ENCODE measurements at regions not wholly inside any gene's neighbourhood (a gene's known extent, or its start where the extent isn't known, plus 50 kb on each side); places are given as distances from the start of the nearest gene placed in this dataset.

DNA sequence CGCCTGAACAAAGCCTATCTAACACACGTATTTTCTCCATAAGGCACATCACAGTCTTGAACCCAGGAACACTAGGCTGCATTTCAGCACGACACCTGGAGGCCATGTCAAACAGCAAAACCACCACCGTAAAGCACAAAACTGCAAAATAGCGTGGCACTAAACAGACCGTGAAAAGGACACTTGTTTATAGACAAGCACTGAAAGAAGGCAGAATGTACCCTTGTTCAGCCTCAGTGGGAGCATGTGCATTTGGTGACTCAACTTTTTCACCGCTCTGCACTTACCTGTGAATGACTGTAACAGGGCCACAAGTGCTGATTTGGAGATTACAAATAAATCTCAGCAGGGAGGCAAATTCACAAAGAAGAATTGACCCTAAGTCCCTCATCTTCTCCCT lies 80.8 kb downstream of the ISG20 start:
- no peaks in the 10 kb centered on the region for H3K9me3 ChIP-seq
- H3K27me3 ChIP-seq, result no peaks in the 10 kb centered on the region
- intact Hi-C loops (cut with DNase I), result no loop called here
- H3K4me3 ChIP-seq, result no peak overlapping the region
- FAIRE-seq, result no peak
- 89 to 91% methylated on average over 7 of the region's 7 CpGs for WGBS, 2 donors
- TF ChIP-seq CTCF (IDR thresholded peaks at IDR 0.05), result no peak
- H3K27ac ChIP-seq, result no peak overlapping the region
- no peak for ATAC-seq
- H3K4me1 ChIP-seq, result no peaks in the 10 kb centered on the region
- H3K36me3 ChIP-seq, result no peaks in the 10 kb centered on the region
- no peak for DNase-seq

DNA sequence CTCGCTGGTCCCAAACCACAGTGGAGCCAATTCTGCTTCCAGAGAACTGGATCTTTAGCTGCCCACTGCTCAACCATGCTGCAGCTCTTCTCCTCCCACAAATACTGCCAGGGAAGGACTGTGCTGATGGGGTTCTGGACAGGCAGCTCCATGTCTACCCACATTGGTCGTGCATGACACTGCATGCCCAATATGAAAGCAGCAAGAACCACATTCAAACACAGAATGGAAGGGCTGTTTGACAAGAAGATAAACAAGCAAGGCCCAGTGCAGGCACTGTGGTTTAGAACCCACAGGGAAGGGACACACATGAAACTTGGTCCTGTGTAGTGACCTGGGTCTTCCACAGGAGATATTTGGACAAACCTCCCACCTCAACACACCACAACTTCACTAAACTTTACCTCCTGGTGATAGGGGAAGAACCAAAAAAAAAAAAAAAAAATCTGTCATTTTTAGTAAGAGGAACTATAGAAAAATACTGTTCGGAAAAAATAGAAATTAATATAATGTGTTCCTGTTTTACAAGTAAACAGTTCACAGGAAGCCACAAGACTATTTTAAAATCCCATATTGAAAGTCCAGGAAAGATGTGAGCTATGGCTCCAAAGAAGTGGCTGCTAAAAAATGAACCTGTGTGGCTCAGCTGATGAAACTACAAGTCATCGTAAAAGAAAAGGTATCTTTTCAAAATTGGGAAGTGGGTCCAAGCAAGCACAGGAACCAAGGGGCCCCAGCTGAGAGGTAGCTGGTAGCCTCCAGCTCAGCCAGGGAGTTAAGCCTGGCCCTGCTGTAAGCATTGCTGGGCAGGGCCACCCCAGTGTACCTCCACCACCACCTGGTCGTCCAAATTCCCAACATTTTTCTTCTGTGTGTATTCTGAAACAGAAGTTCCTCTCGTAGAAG lies 77.7 kb upstream of the ACAN start:
- WGBS, 2 donors, result 53 to 58% methylated on average over 6 of the region's 6 CpGs
- Histone ChIP-seq H3K9me3 (no peaks in the 10 kb centered on the region), H3K27ac (no peak overlapping the region), H3K4me1 (no peaks in the 10 kb centered on the region), H3K36me3 (no peaks in the 10 kb centered on the region), H3K4me3 (no peak overlapping the region), H3K27me3 (no peaks in the 10 kb centered on the region)
- DNase-seq (no peak), FAIRE-seq (no peak), ATAC-seq (no peak)
- TF ChIP-seq CTCF (IDR thresholded peaks at IDR 0.05), result no peak
- intact Hi-C loops (cut with DNase I), result no loop called here

DNA sequence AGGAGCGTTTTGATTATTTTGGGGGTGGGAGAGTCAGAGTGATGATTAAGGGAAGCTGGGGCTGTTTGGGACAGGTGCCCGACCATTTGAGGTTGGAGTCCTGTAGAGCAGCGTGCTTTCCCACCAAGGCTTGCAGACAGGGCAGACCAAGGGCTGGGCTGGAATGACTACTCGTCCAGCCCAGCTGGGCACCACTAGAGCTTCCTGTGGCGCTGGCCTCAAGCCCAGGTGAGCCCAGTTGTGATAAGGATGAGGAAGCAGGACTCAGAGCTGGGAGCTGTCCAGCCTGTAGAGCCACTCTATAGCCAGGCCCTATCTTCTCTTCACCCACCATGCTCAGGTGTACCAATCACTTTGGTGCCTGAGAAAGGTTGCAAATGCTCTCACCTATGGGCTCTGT lies 75.8 kb upstream of the ACAN start:
- no peaks in the 10 kb centered on the region for H3K27me3 ChIP-seq
- ATAC-seq (peak; percentile 53 to 92 (median 78)), FAIRE-seq (no peak), DNase-seq (peak; percentile 42 to 78 (median 60))
- WGBS, 2 donors, result 46 to 48% methylated on average over 5 of the region's 5 CpGs
- TF ChIP-seq CTCF (IDR thresholded peaks at IDR 0.05), result no peak
- intact Hi-C loops (cut with DNase I), result no loop called here
- H3K4me3 ChIP-seq, result no peak overlapping the region
- no peaks in the 10 kb centered on the region for H3K9me3 ChIP-seq
- H3K27ac ChIP-seq, result no peak overlapping the region
- H3K36me3 ChIP-seq, result no peaks in the 10 kb centered on the region
- H3K4me1 ChIP-seq, result no peaks in the 10 kb centered on the region

DNA sequence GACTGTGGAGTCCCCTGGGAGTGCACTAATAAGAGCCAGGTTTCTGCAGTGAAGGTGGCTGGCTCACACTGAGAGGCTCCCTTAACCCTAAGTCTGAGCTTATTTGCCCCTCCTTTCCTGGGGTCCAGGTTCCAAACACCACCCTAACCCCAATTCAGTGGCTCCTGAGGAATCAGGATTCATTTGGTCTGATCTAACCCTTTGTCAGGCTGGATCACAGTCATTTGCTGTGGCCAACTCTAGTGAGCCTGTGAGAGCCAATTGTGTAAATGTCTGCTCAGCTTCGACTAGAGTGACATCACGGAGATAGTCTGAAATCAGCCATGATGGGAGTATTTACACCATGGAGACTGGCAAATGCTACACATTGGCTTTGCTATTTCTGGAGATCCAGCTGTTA lies 73.7 kb upstream of the ACAN start:
- TF ChIP-seq CTCF (IDR thresholded peaks at IDR 0.05), result no peak
- FAIRE-seq (no peak), ATAC-seq (no peak), DNase-seq (no peak)
- Histone ChIP-seq H3K4me3 (no peak overlapping the region), H3K9me3 (no peaks in the 10 kb centered on the region), H3K36me3 (no peaks in the 10 kb centered on the region), H3K4me1 (no peaks in the 10 kb centered on the region), H3K27ac (no peak overlapping the region), H3K27me3 (no peaks in the 10 kb centered on the region)
- 41 to 53% methylated on average over 2 of the region's 2 CpGs for WGBS, 2 donors
- intact Hi-C loops (cut with DNase I), result no loop called here

GRCh38 chr15:88730751-88731150 lies 72.5 kb upstream of the ACAN start:
- ATAC-seq, result no peak
- 73 to 82% methylated on average over 3 of the region's 3 CpGs for WGBS, 2 donors
- no peaks in the 10 kb centered on the region for H3K4me1 ChIP-seq

More at GRCh38 chr15:88730751-88731150, 72.5 kb upstream of the ACAN start:
- Histone ChIP-seq H3K4me3 (no peak overlapping the region), H3K27ac (no peak overlapping the region), H3K36me3 (no peaks in the 10 kb centered on the region), H3K27me3 (peaks cover 0 to 4% (median 0%) of the 10 kb centered on the region in 4 donors), H3K9me3 (no peaks in the 10 kb centered on the region)
- intact Hi-C loops (cut with DNase I), result no loop called here
- DNase-seq (no peak), FAIRE-seq (no peak)
- no peak for TF ChIP-seq CTCF (IDR thresholded peaks at IDR 0.05)

All from pancreas (tissue), 10 donors.